Ishikawa (cell line): ENCODE measurements at regions not wholly inside any gene's neighbourhood (a gene's known extent, or its start where the extent isn't known, plus 50 kb on each side); places are given as distances from the start of the nearest gene placed in this dataset.

Source experiments
- CEBPB ChIP-seq: IDR thresholded peaks from 2 replicates; pipeline ENCODE4 v1.6.1; 2012
- CREB1 ChIP-seq: IDR thresholded peaks from 2 replicates; pipeline ENCODE4 v1.6.1; 2012; ENCODE audit warnings: low read depth
- EGR1 ChIP-seq: IDR thresholded peaks from 2 replicates; pipeline ENCODE4 v1.6.1; 2012
- EP300 ChIP-seq: IDR thresholded peaks from 2 replicates; pipeline ENCODE4 v1.6.1; 2012; ENCODE audit warnings: borderline replicate concordance
- FOXM1 ChIP-seq: IDR thresholded peaks from 2 replicates; pipeline ENCODE4 v1.6.1; 2012; ENCODE audit warnings: low read depth, borderline replicate concordance
- MAX ChIP-seq: IDR thresholded peaks from 2 replicates; pipeline ENCODE4 v1.6.1; 2012
- NFIC ChIP-seq: IDR thresholded peaks from 2 replicates; pipeline ENCODE4 v1.6.1; 2012
- RAD21 ChIP-seq: IDR thresholded peaks from 2 replicates; pipeline ENCODE4 v1.6.1; 2012; ENCODE audit warnings: low read depth
- REST ChIP-seq: IDR thresholded peaks from 2 replicates; pipeline ENCODE4 v1.6.1; 2012; ENCODE audit warnings: low read depth, mild to moderate bottlenecking
- TAF1 ChIP-seq: IDR thresholded peaks from 2 replicates; pipeline ENCODE4 v1.6.1; 2012; ENCODE audit warnings: low read depth, mild to moderate bottlenecking
- TCF12 ChIP-seq: IDR thresholded peaks from 2 replicates; pipeline ENCODE4 v1.6.1; 2012; ENCODE audit warnings: low read depth
- TEAD4 ChIP-seq: IDR thresholded peaks from 2 replicates; pipeline ENCODE4 v1.6.1; 2012
- USF1 ChIP-seq: IDR thresholded peaks from 2 replicates; pipeline ENCODE4 v1.6.1; 2012
- YY1 ChIP-seq: IDR thresholded peaks from 2 replicates; pipeline ENCODE4 v1.6.1; 2012; ENCODE audit warnings: low read depth
- ZBTB7A ChIP-seq: IDR thresholded peaks from 2 replicates; pipeline ENCODE4 v1.6.1; 2012; ENCODE audit warnings: low read depth

- no peak for TF ChIP-seq EP300
- TF ChIP-seq REST, result no peak
- no peak for TF ChIP-seq TCF12
- TF ChIP-seq CEBPB, result no peak
- no peak for TF ChIP-seq MAX
Observed at GRCh38 chr3:67896130-67896529, 241.7 kb upstream of the SUCLG2 start.

GRCh38 chr3:67894510-67894909 is 240.1 kb upstream of the SUCLG2 start:
- TF ChIP-seq YY1 (no peak), TAF1 (no peak), MAX (no peak), ZBTB7A (no peak), TEAD4 (no peak), CEBPB (no peak), TCF12 (no peak), REST (no peak), FOXM1 (no peak), USF1 (no peak), CREB1 (no peak), RAD21 (no peak), EP300 (no peak)

GRCh38 chr3:67884345-67884744 is 229.9 kb upstream of the SUCLG2 start:
- TF ChIP-seq TAF1 (no peak), EGR1 (no peak), REST (no peak), MAX (no peak), RAD21 (no peak), USF1 (no peak), TEAD4 (no peak), EP300 (no peak)

GRCh38 chr3:67883766-67884165 is 229.4 kb upstream of the SUCLG2 start:
- no peak for TF ChIP-seq CEBPB
- TF ChIP-seq MAX, result no peak
- TF ChIP-seq NFIC, result no peak
- TF ChIP-seq YY1, result no peak
- TF ChIP-seq TEAD4, result no peak
- no peak for TF ChIP-seq EGR1

GRCh38 chr3:67882981-67883380 is 228.6 kb upstream of the SUCLG2 start:
- TF ChIP-seq ZBTB7A (no peak), NFIC (no peak), USF1 (no peak), CEBPB (no peak), EGR1 (no peak), TCF12 (no peak), FOXM1 (no peak), YY1 (no peak), MAX (no peak), CREB1 (no peak), TAF1 (no peak), REST (no peak), EP300 (no peak), RAD21 (no peak), TEAD4 (no peak)
